ENCODE measurements at regions not wholly inside any gene's neighbourhood (a gene's known extent, or its start where the extent isn't known, plus 50 kb on each side); places are given as distances from the start of the nearest gene placed in this dataset.
"Not testable (repeated sequence)": the region's sequence is repeated elsewhere in the genome, so short reads cannot be mapped to it uniquely, and the experiment has no call there.

GRCh38 chr5:155679530-155679929 is 647.4 kb upstream of the SGCD start:
- DNase-seq (ENCODE audit: extremely low read depth in 1 of 2, low read depth in 1 of 2): no peak

GRCh38 chr5:155684417-155684816 is 642.5 kb upstream of the SGCD start:
- DNase-seq (ENCODE audit: extremely low read depth in 1 of 2, low read depth in 1 of 2): no peak

DNA sequence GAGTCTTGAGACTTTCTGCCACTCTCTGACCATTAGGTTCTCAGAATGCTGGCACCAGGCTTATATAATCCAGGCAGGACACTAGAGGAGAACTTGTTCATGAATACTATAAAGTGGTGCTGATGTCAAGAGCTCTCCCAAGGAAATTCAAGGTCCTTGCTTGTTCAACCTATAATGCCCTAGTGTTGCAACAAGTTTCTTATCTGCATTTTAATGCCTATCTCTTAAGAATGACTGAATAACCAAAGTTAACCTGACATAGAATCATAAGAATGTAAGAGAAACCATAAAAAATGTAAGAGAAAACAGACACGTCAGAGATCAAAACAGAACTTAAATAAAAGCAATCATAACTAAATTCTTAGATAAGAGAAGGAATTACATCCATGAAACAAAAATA is 640.8 kb upstream of the SGCD start:
- no peak for DNase-seq (ENCODE audit: extremely low read depth in 1 of 2, low read depth in 1 of 2)

GRCh38 chr5:155689406-155689805 is 637.6 kb upstream of the SGCD start:
- DNase-seq (ENCODE audit: extremely low read depth in 1 of 2, low read depth in 1 of 2): no peak

DNA sequence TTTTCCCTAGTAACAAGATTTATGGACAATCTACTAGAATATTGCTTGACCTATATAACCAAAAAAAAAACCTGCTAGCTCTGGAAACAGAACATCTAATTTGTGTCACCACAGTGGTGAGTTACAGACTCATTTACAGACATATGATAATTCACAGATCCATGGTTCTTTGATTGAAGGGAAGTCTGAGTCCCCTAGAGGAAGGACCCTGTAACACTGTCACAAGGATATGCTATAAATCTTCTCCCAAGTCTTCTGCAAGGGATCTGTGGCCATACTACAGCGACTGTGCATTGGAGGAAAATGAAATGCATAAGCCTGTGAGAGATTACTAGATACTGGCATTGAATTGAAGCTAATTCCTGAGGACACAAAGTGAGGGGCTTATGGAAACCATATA is 630.6 kb upstream of the SGCD start:
- no peak for DNase-seq (ENCODE audit: extremely low read depth in 1 of 2, low read depth in 1 of 2)

GRCh38 chr5:155697236-155697635 is 629.7 kb upstream of the SGCD start:
- DNase-seq (ENCODE audit: extremely low read depth in 1 of 2, low read depth in 1 of 2): no peak

DNA sequence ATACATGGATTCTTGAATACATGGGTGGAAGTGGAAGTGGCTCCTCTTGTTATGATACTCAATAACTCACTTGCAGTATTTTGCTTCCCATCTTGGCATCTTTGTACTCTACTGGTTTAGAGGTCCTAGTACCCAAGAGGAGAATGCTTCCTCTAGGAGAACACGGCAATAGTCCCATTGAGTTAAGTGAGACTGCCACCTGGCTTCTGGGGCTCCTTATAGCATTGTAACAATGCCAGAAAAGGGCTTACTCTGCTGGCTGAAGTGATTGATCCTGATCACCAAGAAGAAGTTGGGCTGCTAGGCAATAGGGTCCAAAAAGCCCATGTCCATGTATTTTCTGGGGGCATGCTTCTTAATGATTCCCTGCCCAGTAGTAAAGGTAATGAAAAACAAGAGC is 627.6 kb upstream of the SGCD start:
- DNase-seq (ENCODE audit: extremely low read depth in 1 of 2, low read depth in 1 of 2): no peak

DNA sequence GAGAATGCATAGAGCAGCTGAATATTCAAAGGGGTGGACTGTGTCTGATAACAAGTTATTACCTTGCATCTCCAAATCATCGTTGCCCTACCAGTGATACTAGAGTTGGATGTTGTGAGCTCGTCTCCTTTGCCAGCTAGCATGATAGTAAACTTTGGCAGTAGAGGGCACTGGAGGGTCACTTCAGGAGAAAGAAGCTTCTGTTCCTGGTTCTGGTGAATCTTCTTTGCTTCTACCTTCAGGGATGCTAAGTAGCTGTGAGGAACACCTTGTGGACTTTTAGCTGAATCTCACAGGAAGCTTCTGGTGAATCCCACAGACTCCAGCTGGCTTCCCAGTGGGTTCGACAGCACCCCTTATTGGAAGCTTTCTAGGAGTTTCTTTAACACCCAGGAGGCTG is 626.6 kb upstream of the SGCD start:
- no peak for DNase-seq (ENCODE audit: extremely low read depth in 1 of 2, low read depth in 1 of 2)

DNA sequence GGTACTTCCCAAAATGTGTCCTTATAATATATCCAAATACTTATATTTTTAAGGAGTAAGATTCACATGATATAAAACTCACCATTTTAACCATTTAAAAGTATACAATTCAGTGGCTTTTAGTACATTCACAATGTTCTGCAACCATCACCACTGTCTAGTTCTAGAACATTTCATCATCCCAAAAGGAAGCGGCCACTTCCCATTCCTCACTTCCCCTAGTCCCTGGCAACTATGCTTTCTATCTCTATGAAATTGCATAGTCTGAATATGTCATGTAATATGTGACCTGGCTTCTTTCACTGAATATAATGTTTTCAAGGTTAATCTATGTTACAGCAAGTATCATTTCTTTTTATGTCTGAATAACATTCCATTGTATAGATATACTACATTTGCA is 615.1 kb upstream of the SGCD start:
- DNase-seq (ENCODE audit: extremely low read depth in 1 of 2, low read depth in 1 of 2): no peak

DNA sequence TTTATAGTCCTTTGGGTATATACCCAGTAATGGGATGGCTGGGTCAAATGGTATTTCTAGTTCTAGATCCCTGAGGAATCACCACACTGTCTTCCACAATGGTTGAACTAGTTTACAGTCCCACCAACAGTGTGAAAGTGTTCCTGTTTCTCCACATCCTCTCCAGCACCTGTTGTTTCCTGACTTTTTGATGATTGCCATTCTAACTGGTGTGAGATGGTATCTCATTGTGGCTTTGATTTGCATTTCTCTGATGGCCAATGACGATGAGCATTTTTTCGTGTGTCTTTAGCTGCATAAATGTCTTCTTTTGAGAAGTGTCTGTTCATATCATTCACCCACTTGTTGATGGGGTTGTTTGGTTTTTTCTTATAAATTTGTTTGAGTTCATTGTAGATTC is 612.5 kb upstream of the SGCD start:
- DNase-seq (ENCODE audit: extremely low read depth in 1 of 2, low read depth in 1 of 2): not testable (repeated sequence)

- no peak for DNase-seq (ENCODE audit: extremely low read depth in 1 of 2, low read depth in 1 of 2)
These were observed 600.7 kb upstream of the SGCD start for GRCh38 chr5:155726267-155726666.

DNA sequence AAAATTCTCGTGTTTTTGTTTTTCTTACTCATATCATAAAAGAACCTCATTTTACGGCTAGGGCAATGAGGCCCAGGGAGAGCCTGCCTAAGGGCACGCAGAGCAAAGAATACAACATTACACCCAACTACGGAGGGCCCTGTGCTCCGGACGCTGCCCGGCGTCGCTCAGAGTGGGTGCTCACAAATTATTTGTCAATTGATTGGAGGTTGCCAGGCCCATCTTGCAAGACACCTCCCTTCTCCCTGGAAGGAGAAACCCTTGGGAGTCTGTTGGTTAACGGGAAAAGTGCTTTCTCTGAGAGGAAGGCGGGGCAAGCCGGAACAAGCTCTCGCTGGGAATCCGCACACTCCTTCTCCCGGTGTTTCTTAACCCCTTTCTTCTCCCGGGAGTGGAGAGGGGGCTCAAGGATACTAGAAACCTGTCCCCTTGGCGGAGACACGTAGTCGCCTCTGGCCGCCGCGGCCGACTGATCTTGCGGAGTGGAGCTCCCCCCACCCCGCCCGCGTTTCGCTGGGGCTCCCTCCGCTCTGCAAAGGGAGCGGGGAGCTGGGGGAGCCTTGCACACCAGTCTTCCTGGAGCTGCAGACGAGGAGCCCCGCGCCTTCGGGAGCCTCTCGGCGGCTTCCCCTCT is 599.3 kb upstream of the SGCD start:
- DNase-seq (ENCODE audit: extremely low read depth in 1 of 2, low read depth in 1 of 2): no peak

- DNase-seq (ENCODE audit: extremely low read depth in 1 of 2, low read depth in 1 of 2): no peak
These were observed 598.7 kb upstream of the SGCD start for GRCh38 chr5:155728146-155728856.

GRCh38 chr5:155728857-155729683 is 597.9 kb upstream of the SGCD start:
- no peak for DNase-seq (ENCODE audit: extremely low read depth in 1 of 2, low read depth in 1 of 2)

GRCh38 chr5:155729684-155730059 is 597.3 kb upstream of the SGCD start:
- no peak for DNase-seq (ENCODE audit: extremely low read depth in 1 of 2, low read depth in 1 of 2)

- DNase-seq (ENCODE audit: extremely low read depth in 1 of 2, low read depth in 1 of 2): no peak
These were observed 594.2 kb upstream of the SGCD start for GRCh38 chr5:155732587-155733376.

GRCh38 chr5:155733935-155734334 is 593.0 kb upstream of the SGCD start:
- DNase-seq (ENCODE audit: extremely low read depth in 1 of 2, low read depth in 1 of 2): no peak

GRCh38 chr5:155735388-155735787 is 591.6 kb upstream of the SGCD start:
- DNase-seq (ENCODE audit: extremely low read depth in 1 of 2, low read depth in 1 of 2): no peak

DNA sequence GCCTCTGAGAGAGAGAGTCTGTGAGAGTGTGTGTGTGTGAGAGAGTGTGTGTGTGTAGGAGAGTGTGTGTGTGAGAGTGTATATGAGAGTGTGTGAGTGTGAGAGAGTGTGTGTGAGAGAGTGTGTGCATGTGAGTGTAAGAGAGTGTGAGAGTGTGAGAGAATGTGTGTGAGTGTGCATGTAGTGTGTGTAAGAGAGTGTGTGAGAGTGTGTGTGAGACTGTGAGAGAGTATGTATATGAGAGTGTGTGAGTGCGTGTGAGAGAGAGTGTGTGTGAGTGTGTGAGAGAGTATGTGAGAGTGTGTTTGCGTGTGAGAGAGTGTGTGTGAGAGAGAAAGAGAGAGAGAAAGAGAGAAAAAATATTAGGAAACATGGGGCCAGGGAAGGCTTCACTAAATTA is 588.3 kb upstream of the SGCD start:
- DNase-seq (ENCODE audit: extremely low read depth in 1 of 2, low read depth in 1 of 2): no peak

- DNase-seq (ENCODE audit: extremely low read depth in 1 of 2, low read depth in 1 of 2): no peak
These were observed 580.5 kb upstream of the SGCD start for GRCh38 chr5:155746367-155747038.

- DNase-seq (ENCODE audit: extremely low read depth in 1 of 2, low read depth in 1 of 2): no peak
These were observed 576.9 kb upstream of the SGCD start for GRCh38 chr5:155750101-155750500.

Data from activated CD8-positive, alpha-beta memory T cell treated with anti-CD3 and anti-CD28 coated beads for 1 hour (primary cell).